ENCODE measurements at regions not wholly inside any gene's neighbourhood (a gene's known extent, or its start where the extent isn't known, plus 50 kb on each side); places are given as distances from the start of the nearest gene placed in this dataset.

DNA sequence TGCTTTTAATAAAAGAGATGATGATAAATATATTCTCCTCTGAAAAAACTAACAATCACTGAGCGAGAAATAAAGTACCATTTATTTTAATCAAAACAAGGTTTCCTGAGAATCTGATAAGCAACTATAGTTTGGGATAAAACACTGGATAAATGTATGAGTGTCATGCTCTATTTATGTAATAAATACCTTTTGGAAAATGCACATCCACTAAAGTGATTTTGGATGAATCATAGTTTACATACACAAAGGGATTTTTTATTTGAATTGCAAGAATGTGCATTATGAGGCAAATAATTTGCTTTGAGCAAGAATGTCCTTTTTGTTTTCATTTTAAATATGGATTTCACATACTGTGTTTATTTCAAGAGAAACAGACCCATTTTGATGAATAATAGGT lies 1483.5 kb downstream of the MRPL39 start:
- DNase-seq = no peak
- no peaks in the 10 kb centered on the region for H3K36me3 ChIP-seq
- no peaks in the 10 kb centered on the region for H3K4me1 ChIP-seq
- no peaks in the 10 kb centered on the region for H3K9me3 ChIP-seq
- TF ChIP-seq, protein P1, sequence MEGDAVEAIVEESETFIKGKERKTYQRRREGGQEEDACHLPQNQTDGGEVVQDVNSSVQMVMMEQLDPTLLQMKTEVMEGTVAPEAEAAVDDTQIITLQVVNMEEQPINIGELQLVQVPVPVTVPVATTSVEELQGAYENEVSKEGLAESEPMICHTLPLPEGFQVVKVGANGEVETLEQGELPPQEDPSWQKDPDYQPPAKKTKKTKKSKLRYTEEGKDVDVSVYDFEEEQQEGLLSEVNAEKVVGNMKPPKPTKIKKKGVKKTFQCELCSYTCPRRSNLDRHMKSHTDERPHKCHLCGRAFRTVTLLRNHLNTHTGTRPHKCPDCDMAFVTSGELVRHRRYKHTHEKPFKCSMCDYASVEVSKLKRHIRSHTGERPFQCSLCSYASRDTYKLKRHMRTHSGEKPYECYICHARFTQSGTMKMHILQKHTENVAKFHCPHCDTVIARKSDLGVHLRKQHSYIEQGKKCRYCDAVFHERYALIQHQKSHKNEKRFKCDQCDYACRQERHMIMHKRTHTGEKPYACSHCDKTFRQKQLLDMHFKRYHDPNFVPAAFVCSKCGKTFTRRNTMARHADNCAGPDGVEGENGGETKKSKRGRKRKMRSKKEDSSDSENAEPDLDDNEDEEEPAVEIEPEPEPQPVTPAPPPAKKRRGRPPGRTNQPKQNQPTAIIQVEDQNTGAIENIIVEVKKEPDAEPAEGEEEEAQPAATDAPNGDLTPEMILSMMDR (IDR thresholded peaks at IDR 0.05; ENCODE audit: low read depth, low read length) = no peak
- H3K4me3 ChIP-seq (ENCODE audit: low read depth, low read length) = no peak overlapping the region
- no peaks in the 10 kb centered on the region for H3K27me3 ChIP-seq

DNA sequence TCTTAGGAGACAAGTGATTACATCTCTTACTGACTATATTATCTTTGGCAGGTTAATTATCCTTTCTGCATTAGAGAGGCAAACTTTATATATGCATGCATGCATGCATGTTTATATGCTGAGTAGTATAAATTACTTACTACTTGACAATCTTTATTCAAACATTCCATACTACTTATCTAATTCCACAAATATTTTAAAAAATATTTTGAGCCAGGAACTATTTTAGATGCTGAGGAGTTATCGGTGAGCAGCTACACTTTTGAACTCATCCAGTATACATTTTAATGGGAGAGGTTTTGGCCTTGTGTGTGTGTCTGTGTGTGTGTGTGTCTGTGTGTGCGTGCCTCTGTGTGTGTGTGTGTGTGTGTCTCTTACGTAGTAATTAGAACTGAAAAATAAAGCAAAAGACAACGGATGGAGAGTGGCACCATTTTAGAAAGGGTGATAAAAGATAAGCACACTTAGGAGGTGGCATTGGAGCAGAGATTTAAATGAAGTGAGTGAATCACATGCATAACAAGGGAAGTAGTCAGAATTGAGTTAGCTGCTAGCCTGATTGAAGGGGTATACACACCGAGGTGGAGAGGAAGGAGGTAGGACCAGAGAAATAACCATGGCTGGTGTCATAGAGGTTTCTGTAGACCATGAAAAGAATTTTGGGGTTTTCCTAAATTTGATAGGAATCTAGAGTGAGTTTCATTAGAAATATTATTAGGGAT lies 1488.4 kb downstream of the MRPL39 start:
- Histone ChIP-seq H3K36me3 (no peaks in the 10 kb centered on the region), H3K27me3 (no peaks in the 10 kb centered on the region), H3K9me3 (no peaks in the 10 kb centered on the region), H3K4me3 (ENCODE audit: low read depth, low read length) (no peak overlapping the region), H3K4me1 (no peaks in the 10 kb centered on the region)
- DNase-seq = no peak
- TF ChIP-seq, protein P1 (IDR thresholded peaks at IDR 0.05; ENCODE audit: low read depth, low read length) = no peak

DNA sequence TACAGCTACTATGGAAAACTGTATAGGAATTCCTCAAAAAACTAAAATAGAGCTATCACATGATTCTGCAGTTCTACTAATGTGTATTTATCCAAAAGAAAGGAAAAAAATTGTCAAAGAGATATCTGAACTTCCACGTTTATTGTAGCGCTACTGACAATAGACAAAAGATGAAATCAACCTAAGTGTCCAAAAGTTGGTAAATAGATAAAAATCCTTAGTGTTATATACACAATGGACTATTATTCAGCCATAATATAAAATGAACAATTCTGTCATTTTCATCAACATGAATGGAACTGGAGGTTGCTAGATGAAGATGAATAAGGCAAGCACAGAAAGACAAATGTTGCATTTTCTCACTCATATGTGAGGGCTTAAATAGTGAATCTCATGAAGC lies 1492.1 kb downstream of the MRPL39 start:
- DNase-seq = no peak
- no peaks in the 10 kb centered on the region for H3K9me3 ChIP-seq
- no peaks in the 10 kb centered on the region for H3K4me1 ChIP-seq
- TF ChIP-seq, protein P1 (IDR thresholded peaks at IDR 0.05; ENCODE audit: low read depth, low read length) = no peak
- no peak overlapping the region for H3K4me3 ChIP-seq (ENCODE audit: low read depth, low read length)
- H3K27me3 ChIP-seq = no peaks in the 10 kb centered on the region
- no peaks in the 10 kb centered on the region for H3K36me3 ChIP-seq

DNA sequence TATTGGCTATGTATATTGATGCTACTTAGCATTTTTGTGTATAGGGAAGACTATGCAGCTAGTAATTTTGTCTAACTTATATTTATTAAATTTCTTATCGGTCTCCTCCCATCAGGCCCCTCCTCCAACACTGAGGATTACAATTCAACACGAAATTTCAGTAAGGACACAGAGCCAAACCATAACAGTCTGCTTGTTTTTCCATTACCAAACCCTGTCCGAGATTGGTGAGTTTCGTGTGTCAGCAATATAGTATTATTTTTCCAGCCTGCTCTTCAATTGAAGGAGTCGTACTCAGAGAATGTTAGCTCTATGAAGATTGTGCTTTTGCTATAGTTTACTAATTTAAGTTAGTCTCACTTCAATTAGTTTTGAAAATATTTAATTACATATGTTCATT lies 1495.3 kb downstream of the MRPL39 start:
- H3K27me3 ChIP-seq = no peaks in the 10 kb centered on the region
- no peaks in the 10 kb centered on the region for H3K4me1 ChIP-seq
- H3K36me3 ChIP-seq = no peaks in the 10 kb centered on the region
- TF ChIP-seq, protein P1 (IDR thresholded peaks at IDR 0.05; ENCODE audit: low read depth, low read length) = no peak
- no peak for DNase-seq
- H3K4me3 ChIP-seq (ENCODE audit: low read depth, low read length) = no peak overlapping the region
- H3K9me3 ChIP-seq = no peaks in the 10 kb centered on the region

DNA sequence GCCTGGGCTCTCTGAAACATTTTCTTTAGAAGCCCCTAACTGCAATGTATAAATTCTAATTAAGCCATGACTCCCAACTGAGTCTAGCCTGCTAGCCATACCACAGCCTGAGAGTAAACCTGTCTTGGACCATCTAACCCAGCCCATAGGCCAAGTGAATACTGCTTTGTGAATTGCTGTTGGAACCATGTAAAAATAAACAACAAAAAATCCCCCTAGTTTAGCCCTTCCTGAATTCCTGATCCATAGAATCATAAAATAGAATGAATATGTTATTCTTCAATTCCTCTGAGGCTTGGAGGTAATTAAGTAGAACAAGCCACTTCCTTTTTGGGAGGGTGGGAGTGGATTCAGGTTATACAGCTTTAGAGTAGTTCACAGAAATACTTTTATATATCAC lies 1496.4 kb downstream of the MRPL39 start:
- TF ChIP-seq, protein P1 (IDR thresholded peaks at IDR 0.05; ENCODE audit: low read depth, low read length) = no peak
- no peak overlapping the region for H3K4me3 ChIP-seq (ENCODE audit: low read depth, low read length)

DNA sequence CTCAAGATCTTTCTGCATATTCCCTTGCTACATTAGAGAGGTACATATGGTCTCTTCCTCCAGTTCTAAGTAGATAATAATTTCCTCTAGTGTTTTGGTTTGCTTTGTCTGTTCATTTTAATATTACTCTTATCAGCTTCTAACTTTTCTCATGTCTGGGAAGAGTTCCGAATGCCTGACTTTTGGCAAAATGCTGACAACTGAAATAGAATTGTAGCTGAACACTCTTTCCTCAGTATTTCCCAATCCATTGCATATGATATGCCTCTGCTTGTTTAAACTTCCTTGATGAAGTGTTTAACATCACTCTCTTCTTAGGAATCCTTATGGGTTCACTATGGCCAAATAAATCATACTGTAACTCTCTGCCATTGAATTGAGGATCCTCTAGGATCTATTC lies 1510.1 kb downstream of the MRPL39 start:
- TF ChIP-seq, protein P1 (IDR thresholded peaks at IDR 0.05; ENCODE audit: low read depth, low read length) = no peak
- no peak for DNase-seq
- Histone ChIP-seq H3K9me3 (no peaks in the 10 kb centered on the region), H3K27me3 (no peaks in the 10 kb centered on the region), H3K4me3 (ENCODE audit: low read depth, low read length) (no peak overlapping the region), H3K4me1 (no peaks in the 10 kb centered on the region), H3K36me3 (no peaks in the 10 kb centered on the region)

More for the DNA sequence above, 1496.4 kb downstream of the MRPL39 start:
- Histone ChIP-seq H3K36me3 (no peaks in the 10 kb centered on the region), H3K4me1 (no peaks in the 10 kb centered on the region), H3K9me3 (no peaks in the 10 kb centered on the region), H3K27me3 (no peaks in the 10 kb centered on the region)
- no peak for DNase-seq
